DOHH2 (cell line): ENCODE measurements at regions not wholly inside any gene's neighbourhood (a gene's known extent, or its start where the extent isn't known, plus 50 kb on each side); places are given as distances from the start of the nearest gene placed in this dataset.

Source experiments
- H3F3A ChIP-seq: fragments of 200-600 bp; sonication (generic), shearing (Covaris generic); 2 replicates; pipeline ENCODE4 v1.6.0; 2016; ENCODE audit warnings: antibody characterized with exemption, mild to moderate bottlenecking; ENCODE audit not compliant: control insufficient read depth, insufficient read depth
- H3K27ac ChIP-seq: fragments of 200-600 bp; sonication (generic); 2 replicates; pipeline ENCODE4 v1.5.1; 2014; ENCODE audit warnings: low read depth, mild to moderate bottlenecking, low read length, moderate library complexity
- H3K27me3 ChIP-seq: fragments of 200-600 bp; sonication (generic); 2 replicates; pipeline ENCODE4 v1.6.1; 2014; ENCODE audit warnings: mild to moderate bottlenecking, low read length, mixed read lengths; ENCODE audit not compliant: control insufficient read depth
- H3K36me3 ChIP-seq: fragments of 200-600 bp; sonication (generic); 2 replicates; pipeline ENCODE4 v1.6.1; 2014; ENCODE audit warnings: mild to moderate bottlenecking, low read length, moderate library complexity, mixed read lengths; ENCODE audit not compliant: control insufficient read depth
- H3K4me1 ChIP-seq: fragments of 200-600 bp; sonication (generic); 2 replicates; pipeline ENCODE4 v1.6.1; 2014; ENCODE audit warnings: mild to moderate bottlenecking, low read length, mixed read lengths; ENCODE audit not compliant: control insufficient read depth
- H3K4me2 ChIP-seq: fragments of 200-600 bp; sonication (generic); 2 replicates; pipeline ENCODE4 v1.6.0; 2014; ENCODE audit warnings: mild to moderate bottlenecking, low read length, moderate library complexity
- H3K4me3 ChIP-seq: fragments of 200-600 bp; sonication (generic); 2 replicates; pipeline ENCODE4 v1.5.1; 2014; ENCODE audit warnings: mild to moderate bottlenecking, low read length, mixed read lengths
- H3K79me2 ChIP-seq: fragments of 200-600 bp; sonication (generic); 2 replicates; pipeline ENCODE4 v1.6.1; 2014; ENCODE audit warnings: mild to moderate bottlenecking, low read length, mixed read lengths; ENCODE audit not compliant: control insufficient read depth
- H3K9me2 ChIP-seq: fragments of 200-600 bp; sonication (generic); replicated peaks from 2 replicates; pipeline ENCODE4 v1.6.1; 2014; ENCODE audit warnings: mild to moderate bottlenecking, low read length, mixed read lengths; ENCODE audit not compliant: control insufficient read depth
- H3K9me3 ChIP-seq: fragments of 200-600 bp; sonication (generic); 2 replicates; pipeline ENCODE4 v1.6.1; 2014; ENCODE audit warnings: antibody characterized with exemption, low read length, mixed read lengths; ENCODE audit not compliant: control insufficient read depth, insufficient read depth
- H4K20me1 ChIP-seq: fragments of 200-600 bp; sonication (generic); 2 replicates; pipeline ENCODE4 v1.6.0; 2014; ENCODE audit warnings: low read depth, mild to moderate bottlenecking, antibody characterized with exemption, low read length, moderate library complexity; ENCODE audit not compliant: control insufficient read depth, insufficient read depth
- EZH2phosphoT487 ChIP-seq: fragments of 200-600 bp; sonication (generic); IDR thresholded peaks from 2 replicates; pipeline ENCODE4 v1.6.1; 2017; ENCODE audit warnings: borderline replicate concordance, mild to moderate bottlenecking, antibody characterized with exemption, low read length, moderate library complexity, mixed read lengths
- TF ChIP-seq, protein P1 (sequence below): fragments of 200-600 bp; sonication (generic); IDR thresholded peaks from one replicate; pipeline ENCODE4 v1.5.1; 2014; ENCODE audit warnings: antibody characterized with exemption, mild to moderate bottlenecking, low read depth, low read length; ENCODE audit not compliant: poor library complexity, severe bottlenecking

DNA sequence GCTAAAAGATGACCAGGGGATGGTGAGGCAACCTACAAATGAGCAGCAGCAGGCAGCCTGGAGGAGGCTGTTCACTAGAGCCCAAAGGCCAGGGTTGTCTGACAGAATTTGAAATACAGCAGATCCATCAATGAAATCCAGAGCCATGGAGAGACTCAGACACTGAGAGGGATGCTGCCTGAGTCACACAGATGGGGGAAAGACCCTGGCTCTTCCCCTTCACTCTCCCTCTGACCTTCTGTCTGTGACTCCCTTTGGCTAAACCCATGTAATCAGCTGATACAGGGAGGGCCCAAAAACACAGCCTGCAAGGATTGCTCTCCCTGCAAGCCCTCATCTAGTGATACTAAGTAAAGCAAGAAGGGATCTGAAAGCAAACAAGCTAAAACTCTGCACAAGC is 166.5 kb upstream of the SPOPL start:
- no peak for TF ChIP-seq EZH2phosphoT487
- TF ChIP-seq, protein P1, sequence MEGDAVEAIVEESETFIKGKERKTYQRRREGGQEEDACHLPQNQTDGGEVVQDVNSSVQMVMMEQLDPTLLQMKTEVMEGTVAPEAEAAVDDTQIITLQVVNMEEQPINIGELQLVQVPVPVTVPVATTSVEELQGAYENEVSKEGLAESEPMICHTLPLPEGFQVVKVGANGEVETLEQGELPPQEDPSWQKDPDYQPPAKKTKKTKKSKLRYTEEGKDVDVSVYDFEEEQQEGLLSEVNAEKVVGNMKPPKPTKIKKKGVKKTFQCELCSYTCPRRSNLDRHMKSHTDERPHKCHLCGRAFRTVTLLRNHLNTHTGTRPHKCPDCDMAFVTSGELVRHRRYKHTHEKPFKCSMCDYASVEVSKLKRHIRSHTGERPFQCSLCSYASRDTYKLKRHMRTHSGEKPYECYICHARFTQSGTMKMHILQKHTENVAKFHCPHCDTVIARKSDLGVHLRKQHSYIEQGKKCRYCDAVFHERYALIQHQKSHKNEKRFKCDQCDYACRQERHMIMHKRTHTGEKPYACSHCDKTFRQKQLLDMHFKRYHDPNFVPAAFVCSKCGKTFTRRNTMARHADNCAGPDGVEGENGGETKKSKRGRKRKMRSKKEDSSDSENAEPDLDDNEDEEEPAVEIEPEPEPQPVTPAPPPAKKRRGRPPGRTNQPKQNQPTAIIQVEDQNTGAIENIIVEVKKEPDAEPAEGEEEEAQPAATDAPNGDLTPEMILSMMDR: no peak
- Histone ChIP-seq H3K4me1 (no peaks in the 10 kb centered on the region), H3K36me3 (no peaks in the 10 kb centered on the region), H3K27me3 (no peaks in the 10 kb centered on the region), H3K9me2 (no peaks in the 10 kb centered on the region), H3F3A (no peaks in the 10 kb centered on the region), H3K79me2 (no peaks in the 10 kb centered on the region), H3K4me3 (no peak overlapping the region), H3K27ac (no peak overlapping the region), H3K9me3 (no peaks in the 10 kb centered on the region), H4K20me1 (no peaks in the 10 kb centered on the region), H3K4me2 (no peak overlapping the region)

DNA sequence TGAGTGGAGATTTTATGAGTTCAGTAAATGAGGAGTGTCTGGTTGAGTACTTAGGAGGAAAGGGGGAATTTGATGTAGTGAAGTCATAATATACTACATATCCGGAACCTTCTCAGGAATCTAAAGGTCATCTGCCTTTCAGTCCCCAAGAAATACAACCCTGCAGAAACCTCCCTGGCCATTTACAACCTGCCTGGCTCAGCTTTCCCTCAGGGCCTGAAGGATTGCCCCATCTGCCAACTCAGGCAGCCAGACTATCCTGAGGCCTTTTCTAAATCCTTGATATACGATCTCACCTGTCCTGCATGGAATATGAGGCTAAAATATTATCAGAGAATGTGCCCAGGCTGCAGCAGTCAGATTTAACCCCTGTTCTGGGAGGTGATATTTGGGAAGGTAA is 165.4 kb upstream of the SPOPL start:
- Histone ChIP-seq H3K79me2 (no peaks in the 10 kb centered on the region), H3K27me3 (no peaks in the 10 kb centered on the region), H3F3A (no peaks in the 10 kb centered on the region), H4K20me1 (no peaks in the 10 kb centered on the region), H3K36me3 (no peaks in the 10 kb centered on the region), H3K4me3 (no peak overlapping the region), H3K4me2 (no peak overlapping the region), H3K4me1 (no peaks in the 10 kb centered on the region), H3K27ac (no peak overlapping the region), H3K9me2 (no peaks in the 10 kb centered on the region), H3K9me3 (no peaks in the 10 kb centered on the region)
- TF ChIP-seq EZH2phosphoT487: no peak
- TF ChIP-seq, protein P1: no peak

DNA sequence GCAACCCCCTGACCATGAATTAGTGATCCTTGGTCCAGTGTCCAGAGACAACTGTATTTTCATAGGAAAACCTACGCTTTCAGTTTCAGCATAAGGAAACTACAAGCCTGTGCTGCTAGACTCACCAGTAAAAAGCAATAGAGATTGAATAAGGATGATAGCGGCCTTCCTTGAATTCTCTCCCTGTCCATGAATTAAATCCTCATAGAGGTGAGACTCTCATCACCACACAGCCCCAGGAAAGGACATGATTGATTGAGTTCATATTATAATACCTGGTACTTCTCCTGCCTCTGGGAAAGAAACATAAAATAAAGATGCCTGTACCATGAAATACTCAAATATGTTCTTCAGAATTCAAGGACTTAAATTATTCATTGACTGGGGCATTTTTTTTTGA is 146.3 kb upstream of the SPOPL start:
- no peak overlapping the region for H3K4me3 ChIP-seq
- no peak overlapping the region for H3K4me2 ChIP-seq
- no peaks in the 10 kb centered on the region for H3K36me3 ChIP-seq
- no peaks in the 10 kb centered on the region for H3F3A ChIP-seq
- no peaks in the 10 kb centered on the region for H3K9me3 ChIP-seq
- no peak overlapping the region for H3K27ac ChIP-seq
- H3K79me2 ChIP-seq: no peaks in the 10 kb centered on the region
- TF ChIP-seq, protein P1: no peak
- no peak for TF ChIP-seq EZH2phosphoT487
- no peaks in the 10 kb centered on the region for H3K4me1 ChIP-seq
- H4K20me1 ChIP-seq: no peaks in the 10 kb centered on the region
- no peaks in the 10 kb centered on the region for H3K9me2 ChIP-seq
- no peaks in the 10 kb centered on the region for H3K27me3 ChIP-seq

DNA sequence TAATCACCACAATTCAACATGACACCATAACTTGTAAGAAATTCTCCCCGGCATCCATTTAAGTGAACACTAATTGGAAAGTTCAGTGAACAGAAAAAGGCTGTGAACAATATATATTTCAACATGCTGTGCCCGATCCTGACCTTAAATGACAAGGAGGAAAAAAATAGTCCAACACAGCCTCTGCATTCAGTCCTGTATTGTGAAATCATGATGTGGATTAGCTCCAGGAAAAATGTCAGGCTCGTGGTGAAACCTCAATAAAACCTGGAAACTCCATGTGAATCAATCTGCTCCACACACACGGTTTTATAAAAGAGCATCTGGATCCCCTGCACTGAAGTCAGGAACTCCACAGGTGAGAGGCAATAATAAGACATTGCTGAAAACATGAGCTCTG is 145.4 kb upstream of the SPOPL start:
- Histone ChIP-seq H3F3A (no peaks in the 10 kb centered on the region), H3K4me2 (no peak overlapping the region), H3K79me2 (no peaks in the 10 kb centered on the region)

More for the DNA sequence above, 145.4 kb upstream of the SPOPL start:
- Histone ChIP-seq H3K4me1 (no peaks in the 10 kb centered on the region), H3K9me3 (no peaks in the 10 kb centered on the region), H3K36me3 (no peaks in the 10 kb centered on the region), H3K27ac (no peak overlapping the region), H3K27me3 (no peaks in the 10 kb centered on the region), H3K9me2 (no peaks in the 10 kb centered on the region), H4K20me1 (no peaks in the 10 kb centered on the region), H3K4me3 (no peak overlapping the region)
- TF ChIP-seq, protein P1: no peak
- TF ChIP-seq EZH2phosphoT487: no peak
